NK-92 (cell line): ENCODE measurements at regions not wholly inside any gene's neighbourhood (a gene's known extent, or its start where the extent isn't known, plus 50 kb on each side); places are given as distances from the start of the nearest gene placed in this dataset.
"Not testable (repeated sequence)": the region's sequence is repeated elsewhere in the genome, so short reads cannot be mapped to it uniquely, and the experiment has no call there.

Experiments
- DNase-seq: peaks from one replicate; lab custom pipeline; 2025; ENCODE audit not compliant: unreplicated experiment; lab: John Stamatoyannopoulos, UW

DNA sequence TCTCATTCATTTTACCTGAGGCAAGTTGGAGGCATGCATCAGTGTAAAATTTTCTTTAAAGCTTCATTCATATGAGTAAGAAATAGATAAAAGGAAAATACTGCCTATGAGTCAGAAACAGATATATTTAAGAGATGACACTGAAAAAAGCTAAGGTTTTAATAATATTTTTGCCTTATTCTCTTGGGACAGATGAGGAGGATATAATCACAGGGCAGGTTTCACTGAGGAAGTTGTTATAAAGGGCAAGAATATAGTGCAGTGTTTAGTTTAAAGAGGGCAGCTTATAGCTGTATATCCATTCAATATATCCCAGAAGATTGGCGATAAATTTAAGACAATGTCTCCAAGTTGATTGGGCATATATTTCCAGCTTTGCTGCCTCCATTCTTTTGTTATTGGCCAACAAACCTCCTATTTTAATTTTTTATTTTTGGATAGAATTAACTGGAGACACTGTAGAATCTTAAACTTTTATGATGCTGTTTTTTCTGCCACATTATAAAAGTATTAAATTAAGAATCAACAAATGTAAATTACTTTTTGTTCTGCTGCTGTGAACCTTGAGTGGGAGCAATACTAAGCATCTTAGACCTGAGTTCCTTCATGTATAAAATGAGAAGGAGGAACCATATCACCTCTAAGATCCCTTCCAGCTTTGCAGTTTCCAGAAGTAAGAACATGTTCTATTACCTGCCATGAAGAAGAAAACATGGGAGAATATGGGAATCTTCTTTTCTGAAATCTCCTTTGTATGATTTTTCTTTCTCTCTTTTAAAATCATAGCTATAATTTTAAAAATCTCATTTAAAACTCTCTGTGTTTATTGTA lies 171.6 kb downstream of the S1PR1 start:
- DNase-seq: no peak

DNA sequence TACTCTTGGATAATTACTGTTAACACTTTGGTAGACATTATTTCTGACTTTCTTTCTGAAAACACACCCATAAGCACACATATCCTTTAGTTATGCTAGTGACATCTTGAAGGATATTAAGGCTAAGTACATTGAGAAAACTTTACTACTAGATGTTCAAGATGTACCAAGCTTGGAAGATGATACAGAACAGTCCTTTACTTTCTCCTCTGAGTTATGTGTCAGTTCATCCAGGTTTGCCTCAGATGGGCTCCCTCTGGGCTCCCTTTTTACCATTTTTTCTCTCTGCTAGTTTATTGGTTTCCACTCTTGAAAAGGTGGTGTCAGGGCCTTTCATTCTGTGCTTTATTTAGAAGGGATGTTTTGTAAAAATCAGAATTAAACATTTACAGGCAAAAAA lies 172.3 kb downstream of the S1PR1 start:
- no peak for DNase-seq

DNA sequence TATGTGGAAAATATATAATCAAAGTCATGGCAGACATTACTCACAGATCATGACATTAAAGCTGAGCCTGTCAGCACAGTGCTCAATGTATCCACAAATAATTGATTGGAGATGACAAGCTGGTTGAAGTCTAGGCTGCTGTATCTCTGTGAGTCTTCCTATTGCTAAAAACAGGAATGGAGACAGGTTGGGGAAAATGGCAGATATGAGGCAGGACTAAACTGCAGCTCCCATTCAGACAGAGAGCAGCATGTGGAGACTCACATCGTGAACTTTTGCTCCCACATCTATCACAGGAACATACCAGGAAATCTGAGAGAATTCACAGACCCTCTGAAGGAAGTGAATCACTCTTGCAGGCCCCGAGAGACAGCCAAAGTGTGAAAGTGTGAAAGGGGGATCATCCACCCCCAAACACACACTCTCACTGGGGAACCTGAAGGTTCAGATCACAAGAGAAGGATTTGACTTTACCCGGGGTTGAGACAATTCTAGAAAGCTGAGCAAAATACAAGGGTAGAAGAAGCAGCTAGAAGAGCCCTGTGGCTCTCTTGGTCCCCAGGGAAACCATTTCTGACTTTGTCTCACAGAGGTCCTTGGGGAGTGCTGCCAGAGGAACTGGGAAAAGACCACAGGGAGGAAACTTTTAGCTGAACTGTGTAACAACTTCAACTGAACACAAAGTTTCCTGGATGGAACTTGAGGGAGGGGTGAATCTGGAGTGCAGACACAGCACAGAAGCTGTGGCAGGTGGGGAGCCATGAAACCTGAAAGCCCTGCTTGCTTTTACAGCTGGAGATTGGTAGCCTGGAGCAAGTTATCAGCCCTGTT lies 173.4 kb downstream of the S1PR1 start:
- DNase-seq: no peak

DNA sequence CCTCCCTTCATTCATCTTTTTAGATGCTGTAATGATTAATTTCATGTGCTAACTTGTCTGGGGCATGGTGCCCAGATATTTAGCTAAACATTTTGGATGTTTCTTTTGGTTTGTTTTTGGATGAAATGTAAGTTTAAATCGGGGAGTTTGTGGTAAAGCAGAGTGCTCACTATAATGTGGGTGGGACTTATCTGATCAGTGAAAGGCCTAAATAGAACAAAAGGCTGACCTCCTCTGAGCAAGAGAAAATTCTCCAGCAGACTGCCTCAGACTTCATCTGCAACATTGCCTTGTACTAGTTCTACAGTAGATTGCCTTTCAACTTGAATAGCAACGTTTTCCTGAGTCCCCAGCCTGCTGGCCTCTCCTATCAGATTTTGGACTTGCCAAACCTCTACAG lies 183.6 kb downstream of the S1PR1 start:
- DNase-seq: no peak

DNA sequence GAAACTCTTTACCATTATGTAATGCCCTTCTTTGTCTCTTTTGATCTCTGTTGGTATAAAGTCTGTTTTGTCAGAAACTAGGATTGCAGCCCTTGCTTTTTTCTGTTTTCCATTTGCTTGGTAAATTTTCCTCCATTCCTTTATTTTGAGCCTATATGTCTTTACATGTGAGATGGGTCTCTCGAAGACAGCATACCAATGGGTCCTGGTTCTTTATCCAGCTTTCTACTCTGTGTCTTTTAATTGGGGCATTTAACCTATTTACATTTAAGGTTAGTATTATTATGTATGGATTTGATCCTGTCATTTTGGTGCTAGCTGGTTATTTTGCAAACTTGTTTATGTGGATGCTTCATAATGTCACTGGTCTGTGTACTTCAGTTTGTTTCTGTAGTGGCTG lies 191.3 kb downstream of the S1PR1 start:
- DNase-seq: not testable (repeated sequence)

DNA sequence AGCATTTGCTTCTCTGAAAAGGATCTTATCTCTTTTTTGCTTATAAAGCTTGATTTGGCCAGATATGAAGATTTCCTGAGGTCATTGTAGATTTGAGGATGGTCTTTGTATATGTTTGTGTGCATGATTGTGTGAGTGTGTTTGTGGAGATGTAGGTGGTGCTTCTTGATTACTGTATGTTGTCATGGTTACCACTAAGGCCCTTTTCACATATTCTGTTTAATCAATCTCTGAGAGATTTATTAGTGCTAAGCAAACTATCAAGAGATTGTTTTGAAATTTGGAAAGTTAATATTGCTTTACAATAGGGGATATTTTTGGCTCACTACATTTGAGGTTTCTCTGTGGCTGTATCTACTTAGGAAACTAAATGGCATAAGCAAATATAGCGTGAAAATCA lies 191.7 kb downstream of the S1PR1 start:
- no peak for DNase-seq

DNA sequence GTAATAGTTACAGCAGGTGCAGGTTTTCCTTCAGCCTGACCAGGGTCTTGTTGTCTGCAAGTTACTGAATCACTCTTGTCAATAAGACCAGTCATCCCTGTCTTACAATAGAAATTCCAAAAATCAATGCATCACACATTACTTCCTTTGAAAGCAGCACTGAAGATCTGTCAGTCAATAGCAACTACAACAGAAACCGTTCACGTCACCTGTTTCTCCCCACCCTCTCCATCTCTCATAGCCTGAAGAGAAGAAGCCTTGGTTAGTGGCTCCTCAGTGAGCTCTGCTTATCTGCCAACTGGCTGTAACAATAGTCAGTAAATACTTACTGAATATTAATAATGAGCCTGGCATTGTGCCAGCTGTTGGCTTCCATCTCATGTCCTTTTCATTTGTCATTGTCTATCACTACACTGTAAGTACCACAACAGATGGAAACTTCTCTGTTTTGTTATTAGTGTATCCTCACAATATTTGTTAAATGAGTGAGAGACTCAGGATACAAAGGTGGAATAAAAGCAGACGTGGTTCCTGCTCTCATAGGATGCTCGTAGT lies 195.2 kb downstream of the S1PR1 start:
- DNase-seq: no peak

DNA sequence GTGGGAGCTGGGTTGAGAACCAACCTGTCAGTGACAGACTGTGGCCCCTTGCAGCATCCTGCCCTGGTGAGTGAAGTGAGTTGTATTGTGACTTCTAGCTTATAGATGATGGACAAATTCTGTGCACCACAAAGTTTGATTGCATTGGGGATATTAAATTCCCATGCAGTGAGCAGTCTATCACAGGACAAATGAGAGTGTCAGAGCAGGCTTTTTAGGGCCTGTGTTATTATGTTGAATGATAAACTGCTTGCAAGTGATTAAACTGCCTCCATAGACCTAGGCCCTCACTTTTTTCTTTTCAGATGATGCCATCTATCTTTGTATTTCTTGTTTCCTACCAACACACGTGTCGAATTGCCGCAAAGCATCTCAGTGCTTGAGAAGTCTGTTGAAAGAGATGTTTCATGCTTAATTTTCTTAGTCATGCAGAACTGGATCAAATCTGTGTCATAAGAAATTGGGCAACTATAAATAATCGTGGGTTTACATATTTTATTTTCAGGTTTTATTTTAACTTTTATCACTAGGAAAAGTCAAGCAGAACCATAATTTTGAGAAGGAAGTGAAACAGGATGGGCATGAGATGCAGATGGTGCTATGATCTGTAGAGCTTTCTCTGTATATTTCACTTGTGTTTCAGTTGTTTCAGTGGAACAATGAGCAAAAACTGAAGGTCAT lies 199.2 kb downstream of the S1PR1 start:
- DNase-seq: no peak

DNA sequence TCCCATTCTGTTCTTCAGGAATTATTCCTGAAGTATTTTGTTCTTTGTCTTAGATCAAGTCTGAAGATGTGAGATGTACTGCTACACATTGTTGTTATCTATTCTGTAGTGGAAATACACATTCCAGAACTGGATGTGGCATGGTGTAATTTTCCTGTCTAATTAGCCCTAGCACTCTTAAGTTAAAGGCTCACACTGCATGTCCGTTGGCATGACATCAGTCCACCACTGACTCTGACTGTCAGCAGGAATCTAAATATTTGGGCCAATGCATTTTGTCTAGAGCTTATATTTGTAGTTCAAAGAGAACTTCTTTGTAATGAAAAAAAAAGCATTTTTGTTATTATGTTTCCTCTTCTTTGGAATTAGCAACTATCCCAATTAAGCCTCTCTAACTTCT lies 201.0 kb downstream of the S1PR1 start:
- no peak for DNase-seq

DNA sequence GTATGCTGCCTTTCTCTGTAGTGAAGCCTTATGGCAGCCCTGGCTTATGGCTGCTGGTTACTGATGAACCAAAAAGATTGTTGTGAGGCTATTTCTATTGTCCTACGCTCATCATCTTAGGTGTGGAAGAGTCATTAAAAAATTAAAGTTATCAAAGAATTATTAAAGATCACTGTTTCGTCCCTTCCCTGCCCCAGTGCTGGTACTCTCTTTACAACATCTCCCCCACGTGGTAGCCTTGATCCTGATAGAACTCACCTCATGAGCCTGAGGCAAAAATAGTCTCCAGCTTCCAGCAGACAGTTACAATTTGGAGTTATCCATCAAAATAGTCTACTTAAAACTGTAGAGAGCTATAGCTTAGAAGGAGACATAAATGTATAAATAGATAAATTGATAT lies 201.5 kb downstream of the S1PR1 start:
- DNase-seq: no peak

DNA sequence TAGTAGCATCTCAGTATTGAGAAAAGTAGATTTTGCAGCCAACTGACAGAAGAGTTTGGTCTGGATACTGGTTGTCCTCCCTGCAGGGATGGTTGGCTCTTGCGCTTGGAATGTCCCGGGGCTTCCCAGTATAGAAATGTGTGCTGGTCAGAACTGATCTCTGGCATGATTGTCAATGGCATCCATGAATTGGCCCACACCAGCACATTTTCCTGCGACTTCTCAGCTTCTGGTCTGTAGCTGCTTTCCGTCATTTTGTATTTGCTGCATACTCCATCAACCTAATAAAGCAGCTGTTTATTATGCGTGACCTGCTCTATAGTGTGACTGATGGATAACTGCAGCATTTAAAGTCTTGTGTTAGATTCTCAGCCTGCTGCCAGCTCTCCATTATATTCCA lies 203.7 kb downstream of the S1PR1 start:
- DNase-seq: no peak

DNA sequence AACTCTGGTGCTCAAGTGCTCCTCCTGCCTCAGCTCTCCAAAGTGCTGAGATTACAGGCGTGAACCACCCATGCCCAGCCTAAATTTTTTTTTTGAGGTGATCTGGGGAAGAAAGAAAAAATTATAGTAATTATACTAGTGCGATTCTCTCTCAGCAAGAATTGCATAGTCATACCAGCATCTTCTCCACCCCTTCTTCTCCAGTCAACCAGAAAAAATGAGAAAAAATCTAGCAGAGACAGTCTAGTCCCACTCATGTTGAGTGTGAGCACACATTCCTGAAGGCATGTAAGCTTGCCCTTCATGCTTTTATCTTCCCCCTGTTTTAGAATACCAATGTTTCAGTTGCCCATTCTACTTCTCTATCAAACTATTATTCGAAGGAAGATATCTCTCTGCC lies 207.6 kb downstream of the S1PR1 start:
- no peak for DNase-seq

DNA sequence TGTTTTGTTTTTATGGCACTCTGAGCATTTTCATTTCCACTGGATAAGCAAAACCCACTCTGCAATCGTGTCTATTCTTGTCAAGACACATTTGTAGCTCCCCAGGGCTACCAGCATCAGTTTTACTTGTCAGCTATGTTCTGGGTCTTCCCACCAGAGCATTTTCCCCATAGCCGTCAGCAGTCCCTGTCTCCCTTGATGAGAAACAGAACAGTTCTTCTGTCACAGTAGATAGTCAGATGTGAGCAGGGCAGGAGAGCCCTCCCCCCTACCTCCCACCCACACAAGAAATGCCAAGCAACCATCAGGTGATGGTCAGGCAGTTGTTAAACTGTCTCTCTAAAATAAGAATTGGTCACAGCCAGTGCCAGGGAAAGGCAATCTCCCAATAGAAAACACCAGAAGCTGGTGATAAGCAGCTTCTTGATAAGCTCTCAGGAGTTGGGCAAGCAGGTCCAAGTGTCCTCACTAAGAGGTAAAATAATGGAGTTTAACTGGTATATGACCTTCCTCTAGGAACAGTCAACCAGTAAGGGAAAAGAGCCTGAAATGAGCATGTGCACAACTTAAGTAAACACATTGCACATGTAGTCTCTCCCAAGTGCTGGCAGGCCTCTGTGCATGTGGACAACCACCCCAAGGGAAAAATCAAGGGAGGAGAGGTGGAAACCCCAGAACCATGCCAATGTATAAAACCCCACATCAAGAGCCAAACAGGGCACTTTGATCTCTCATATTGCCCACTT lies 208.2 kb downstream of the S1PR1 start:
- no peak for DNase-seq

DNA sequence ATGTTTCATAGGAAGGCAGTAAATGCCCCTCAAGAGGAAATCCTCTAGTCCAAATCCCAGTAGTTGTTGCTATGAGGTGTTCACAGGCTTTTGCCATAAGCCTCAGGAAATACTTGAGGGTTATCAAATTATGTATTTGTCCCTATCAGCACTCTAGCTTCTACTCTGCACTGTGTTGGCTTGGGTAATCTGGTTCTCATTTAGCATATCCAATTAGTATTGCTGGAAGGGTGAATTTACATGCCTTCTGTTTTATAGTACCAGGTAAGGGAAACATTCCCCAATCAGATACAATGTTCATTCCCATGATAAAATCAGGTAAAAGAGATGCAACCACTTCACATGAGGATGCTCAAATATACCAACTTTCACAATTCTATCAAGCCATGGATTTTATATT lies 211.2 kb downstream of the S1PR1 start:
- no peak for DNase-seq

DNA sequence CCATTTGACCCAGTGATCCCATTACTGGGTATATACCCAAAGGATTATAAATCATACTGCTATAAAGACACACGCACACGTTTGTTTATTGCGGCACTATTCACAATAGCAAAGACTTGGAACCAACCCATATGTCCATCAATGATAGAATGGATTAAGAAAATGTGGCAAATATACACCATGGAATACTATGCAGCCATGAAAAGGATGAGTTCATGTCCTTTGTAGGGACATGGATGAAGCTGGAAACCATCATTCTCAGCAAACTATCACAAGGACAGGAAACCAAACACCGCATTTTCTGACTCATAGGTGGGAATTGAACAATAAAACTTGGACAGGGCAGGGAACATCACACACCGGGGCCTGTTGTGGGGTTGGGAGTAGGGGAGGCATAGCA lies 213.9 kb downstream of the S1PR1 start:
- not testable (repeated sequence) for DNase-seq

DNA sequence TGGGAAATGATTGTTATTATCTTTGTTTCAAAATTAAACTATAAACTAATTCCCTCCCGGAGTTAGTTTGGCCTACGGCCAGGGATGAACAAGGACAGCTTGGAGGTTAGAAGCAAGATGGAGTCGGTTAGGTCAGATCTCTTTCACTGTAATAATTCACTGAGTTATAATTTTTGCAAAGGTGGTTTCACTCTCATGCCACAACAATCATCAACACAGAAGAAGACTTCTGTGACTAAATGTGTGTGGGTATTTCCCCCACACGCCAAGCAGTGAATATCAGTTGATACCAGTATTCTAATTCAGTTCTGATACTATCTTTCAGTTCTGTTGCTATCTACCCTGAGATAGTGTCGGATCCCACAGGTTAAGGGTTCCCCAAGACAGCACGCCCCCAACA lies 215.1 kb downstream of the S1PR1 start:
- no peak for DNase-seq

DNA sequence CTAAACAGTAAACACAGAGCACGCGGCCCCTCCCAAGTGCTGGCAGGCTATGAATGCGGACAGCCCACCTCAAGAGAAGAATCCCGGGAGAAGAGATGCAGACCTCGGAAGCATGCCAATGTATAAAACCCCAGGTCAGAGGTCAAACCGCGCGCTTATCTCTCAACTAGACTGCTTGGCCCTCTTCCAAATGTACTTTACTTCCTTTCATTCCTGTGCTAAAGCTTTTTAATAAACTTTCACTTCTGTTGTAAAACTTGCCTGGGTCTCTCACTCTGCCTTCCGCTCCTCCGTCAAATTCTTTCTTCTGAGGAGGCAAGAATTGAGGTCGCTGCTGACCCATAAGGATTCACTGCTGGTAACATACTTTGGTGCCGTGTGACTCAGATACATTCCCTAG lies 216.0 kb downstream of the S1PR1 start:
- DNase-seq: no peak

DNA sequence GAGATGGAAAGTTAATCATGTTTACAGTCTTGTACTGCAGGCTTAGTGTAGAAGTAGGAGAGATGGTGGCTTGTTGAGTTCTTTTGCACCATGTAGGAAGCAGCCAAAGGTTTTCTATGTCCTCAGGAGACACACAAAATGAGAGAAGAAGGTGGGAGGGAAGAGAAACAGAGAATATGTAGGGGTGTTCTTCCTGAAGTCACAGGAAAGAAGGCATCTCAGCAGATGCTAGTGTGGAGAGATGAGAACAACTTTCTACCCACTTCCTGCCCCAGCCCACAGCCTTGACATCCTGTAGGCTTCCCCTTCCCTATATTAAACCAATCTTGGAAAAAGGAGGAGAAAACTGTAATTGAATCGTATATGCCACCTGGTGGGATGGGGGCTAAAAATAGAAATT lies 217.0 kb downstream of the S1PR1 start:
- no peak for DNase-seq

DNA sequence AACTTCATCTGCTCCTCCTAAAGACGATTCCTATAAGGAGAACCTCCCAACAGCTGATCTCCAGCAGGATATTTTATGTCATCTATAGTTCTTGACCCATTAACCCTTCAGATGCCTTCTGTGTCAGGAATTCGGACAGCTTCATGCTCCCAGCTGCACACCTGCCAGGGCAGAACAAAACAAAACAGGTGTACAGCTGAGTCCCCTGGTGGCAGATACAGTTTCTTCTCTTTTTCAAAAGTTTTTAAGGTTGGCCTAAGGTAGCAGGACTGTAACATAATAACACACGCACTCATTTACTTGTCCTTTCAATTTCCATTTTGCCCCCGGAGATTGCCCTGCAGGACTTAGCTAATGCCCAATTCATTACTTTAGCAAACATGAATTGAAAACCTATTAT lies 218.3 kb downstream of the S1PR1 start:
- no peak for DNase-seq

DNA sequence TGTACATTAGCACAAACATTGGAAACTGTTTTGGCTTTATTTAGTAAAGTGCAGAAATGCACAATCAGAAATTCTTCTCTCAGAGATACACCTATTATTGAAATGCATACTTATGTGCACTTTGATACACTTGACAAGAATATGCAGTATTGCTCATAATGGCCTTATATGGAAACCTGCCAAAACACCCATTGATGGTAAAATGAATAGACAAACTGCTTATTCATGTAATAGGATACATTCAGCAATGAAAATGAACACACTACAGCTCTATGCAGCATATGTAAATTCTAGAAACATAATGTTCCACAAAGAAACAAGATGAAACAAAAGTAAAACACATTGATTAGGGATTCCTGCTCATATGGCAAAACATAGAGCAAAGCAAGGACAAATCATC lies 223.9 kb downstream of the S1PR1 start:
- no peak for DNase-seq

DNA sequence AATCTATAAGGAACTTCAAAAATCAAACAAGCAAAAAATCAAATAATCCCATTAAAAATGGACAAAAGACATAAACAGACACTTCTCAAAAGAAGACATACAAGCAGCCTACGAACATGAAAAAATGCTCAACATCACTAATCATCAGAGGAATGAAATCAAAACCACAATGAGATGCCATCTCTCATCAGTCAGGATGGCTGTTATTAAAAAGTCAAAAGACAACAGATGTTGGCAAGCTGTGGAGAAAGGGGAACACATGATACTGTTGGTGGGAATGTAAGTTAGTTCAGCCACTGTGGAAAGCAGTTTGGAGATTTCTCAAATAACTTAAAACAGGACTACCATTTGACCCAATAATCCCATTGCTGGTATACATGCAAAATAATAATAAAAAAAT lies 226.4 kb downstream of the S1PR1 start:
- no peak for DNase-seq
